Kidney (tissue), 13 donors: ENCODE measurements at regions not wholly inside any gene's neighbourhood (a gene's known extent, or its start where the extent isn't known, plus 50 kb on each side); places are given as distances from the start of the nearest gene placed in this dataset.
"Not testable (repeated sequence)": the region's sequence is repeated elsewhere in the genome, so short reads cannot be mapped to it uniquely, and the experiment has no call there.

Experiments used
- DNase-seq, 5 donors: peaks; one replicate each; pipeline ENCODE4 v3.0.0-alpha.2; 2013 to 2020
- FAIRE-seq: peaks from 2 replicates; lab custom pipeline; 2012; peaks lifted over from hg19 to GRCh38; lab: Jason Lieb, UNC
- H3K27ac ChIP-seq, 2 donors: one replicate each; pipeline ENCODE4 v1.7.0; 2013; ENCODE audit warnings: low read depth in 2 of 2, low read length in 2 of 2, inconsistent platforms in 1 of 2
- H3K27me3 ChIP-seq: one replicate; pipeline ENCODE4 v1.7.1; 2013; ENCODE audit warnings: low read length, inconsistent platforms; ENCODE audit not compliant: control insufficient read depth, insufficient read depth
- H3K36me3 ChIP-seq, 3 donors: one replicate each; pipeline versions ENCODE4 v1.7.0 to v1.7.1; 2013; ENCODE audit warnings: low read length in 3 of 3, control low read depth in 1 of 3, inconsistent platforms in 1 of 3; ENCODE audit not compliant: insufficient read depth in 3 of 3, control insufficient read depth in 2 of 3
- H3K4me1 ChIP-seq, 3 donors: one replicate each; pipeline versions ENCODE4 v1.7.0 to v1.7.1; 2013; ENCODE audit warnings: low read length in 3 of 3, inconsistent platforms in 1 of 3, low read depth in 1 of 3; ENCODE audit not compliant: control insufficient read depth in 2 of 3, insufficient read depth in 2 of 3
- H3K4me3 ChIP-seq, 3 donors: one replicate each; pipeline versions ENCODE4 v1.7.0 to v1.8.1; 2013; ENCODE audit warnings: low read length in 3 of 3, control low read depth in 1 of 3, inconsistent platforms in 1 of 3
- H3K9ac ChIP-seq, 3 donors: one replicate each; pipeline versions ENCODE4 v1.7.0 to v1.7.1; 2013; ENCODE audit warnings: low read length in 3 of 3, control low read depth in 1 of 3, inconsistent platforms in 1 of 3
- H3K9me3 ChIP-seq, 3 donors: one replicate each; pipeline versions ENCODE4 v1.7.0 to v1.7.1; 2013; ENCODE audit warnings: low read length in 3 of 3, control low read depth in 1 of 3, inconsistent platforms in 1 of 3; ENCODE audit not compliant: control insufficient read depth in 2 of 3, insufficient read depth in 1 of 3
- intact Hi-C: fragments of 100-400 bp; cut with DNase I; formaldehyde crosslinking; loops from one replicate; pipeline ENCODE4 v1.11.1; 2022
- TF ChIP-seq, protein P1 (sequence below): IDR thresholded peaks from 3 replicates; pipeline ENCODE4 v1.5.1; 2012; ENCODE audit warnings: mild to moderate bottlenecking, moderate library complexity, borderline replicate concordance; ENCODE audit not compliant: insufficient read depth; ENCODE audit errors: extremely low read depth
- donor health status: control.
- donor health status: control.
- donor health status: control.
- donor health status: control.
- donor health status: control.
- donor health status: DM: yes; HTN: yes; CAD: no.
- donor health status: Normal renal cell carcinoma (clear cell type).

- no peak for DNase-seq
- H3K9me3 ChIP-seq, result no peaks in the 10 kb centered on the region
- H3K36me3 ChIP-seq, result no peaks in the 10 kb centered on the region
- intact Hi-C loops, result no loop called here
- no peak overlapping the region for H3K4me3 ChIP-seq
- no peak overlapping the region for H3K9ac ChIP-seq
- TF ChIP-seq, protein P1, sequence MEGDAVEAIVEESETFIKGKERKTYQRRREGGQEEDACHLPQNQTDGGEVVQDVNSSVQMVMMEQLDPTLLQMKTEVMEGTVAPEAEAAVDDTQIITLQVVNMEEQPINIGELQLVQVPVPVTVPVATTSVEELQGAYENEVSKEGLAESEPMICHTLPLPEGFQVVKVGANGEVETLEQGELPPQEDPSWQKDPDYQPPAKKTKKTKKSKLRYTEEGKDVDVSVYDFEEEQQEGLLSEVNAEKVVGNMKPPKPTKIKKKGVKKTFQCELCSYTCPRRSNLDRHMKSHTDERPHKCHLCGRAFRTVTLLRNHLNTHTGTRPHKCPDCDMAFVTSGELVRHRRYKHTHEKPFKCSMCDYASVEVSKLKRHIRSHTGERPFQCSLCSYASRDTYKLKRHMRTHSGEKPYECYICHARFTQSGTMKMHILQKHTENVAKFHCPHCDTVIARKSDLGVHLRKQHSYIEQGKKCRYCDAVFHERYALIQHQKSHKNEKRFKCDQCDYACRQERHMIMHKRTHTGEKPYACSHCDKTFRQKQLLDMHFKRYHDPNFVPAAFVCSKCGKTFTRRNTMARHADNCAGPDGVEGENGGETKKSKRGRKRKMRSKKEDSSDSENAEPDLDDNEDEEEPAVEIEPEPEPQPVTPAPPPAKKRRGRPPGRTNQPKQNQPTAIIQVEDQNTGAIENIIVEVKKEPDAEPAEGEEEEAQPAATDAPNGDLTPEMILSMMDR, result no peak
- FAIRE-seq, result no peak
- H3K4me1 ChIP-seq, result no peaks in the 10 kb centered on the region
- no peak overlapping the region for H3K27ac ChIP-seq
- H3K27me3 ChIP-seq, result no peaks in the 10 kb centered on the region
Observed at GRCh38 chrX:138788771-138789170, 77.3 kb upstream of the FGF13 start.

DNA sequence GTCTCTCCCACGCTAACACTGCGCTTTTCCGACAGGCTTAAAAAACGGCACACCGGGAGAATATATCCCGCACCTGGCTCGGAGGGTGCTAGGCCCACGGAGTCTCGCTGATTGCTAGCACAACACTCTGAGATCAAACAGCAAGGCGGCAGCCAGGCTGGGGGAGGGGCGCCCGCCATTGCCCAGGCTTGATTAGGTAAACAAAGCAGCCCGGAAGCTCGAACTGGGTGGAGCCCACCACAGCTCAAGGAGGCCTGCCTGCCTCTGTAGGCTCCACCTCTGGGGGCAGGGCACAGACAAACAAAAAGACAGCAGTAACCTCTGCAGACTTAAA, 67.0 kb upstream of the FGF13 start:
- H3K9me3 ChIP-seq, intact Hi-C loops, H3K27me3 ChIP-seq, H3K36me3 ChIP-seq, H3K27ac ChIP-seq, FAIRE-seq, H3K4me3 ChIP-seq, H3K4me1 ChIP-seq, H3K9ac ChIP-seq: not testable (repeated sequence)
- DNase-seq, result peak in 1 of 5 donors; percentile 55

- FAIRE-seq, intact Hi-C loops: not testable (repeated sequence)
Observed at GRCh38 chrX:138777908-138778575, 66.5 kb upstream of the FGF13 start.

DNA sequence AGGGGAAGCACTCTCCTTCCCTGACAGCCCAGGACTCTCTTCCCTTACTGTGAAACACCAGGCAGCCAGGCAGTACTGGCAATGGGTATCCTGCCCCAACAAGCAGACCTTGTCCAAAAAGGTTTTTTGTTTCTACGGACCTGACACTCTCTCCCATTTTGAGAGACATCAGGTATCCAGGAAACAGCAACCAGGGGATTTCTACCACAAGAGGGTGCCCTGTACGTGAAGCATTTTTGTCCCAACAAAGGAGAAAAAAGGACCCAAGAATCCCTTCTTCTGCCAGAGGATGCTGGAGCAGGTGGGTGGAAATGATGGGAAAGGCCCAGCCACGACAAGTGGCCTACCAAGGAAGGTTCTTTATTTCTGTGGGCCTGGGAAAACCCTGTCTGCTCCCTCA, 65.7 kb upstream of the FGF13 start:
- DNase-seq (no peak), FAIRE-seq (no peak)
- no peak overlapping the region for H3K27ac ChIP-seq
- no peaks in the 10 kb centered on the region for H3K36me3 ChIP-seq
- H3K9me3 ChIP-seq, result no peaks in the 10 kb centered on the region
- H3K4me3 ChIP-seq, result no peak overlapping the region
- H3K4me1 ChIP-seq, result no peaks in the 10 kb centered on the region
- intact Hi-C loops, result no loop called here
- no peak overlapping the region for H3K9ac ChIP-seq
- no peaks in the 10 kb centered on the region for H3K27me3 ChIP-seq
- TF ChIP-seq, protein P1, result no peak

More at GRCh38 chrX:138777908-138778575, 66.5 kb upstream of the FGF13 start:
- not testable (repeated sequence) for H3K27me3 ChIP-seq, H3K4me1 ChIP-seq, H3K27ac ChIP-seq, H3K36me3 ChIP-seq, H3K9me3 ChIP-seq, H3K4me3 ChIP-seq, H3K9ac ChIP-seq, DNase-seq
